Caco-2 (cell line): ENCODE measurements at regions not wholly inside any gene's neighbourhood (a gene's known extent, or its start where the extent isn't known, plus 50 kb on each side); places are given as distances from the start of the nearest gene placed in this dataset.

Experiments
- BruUV-seq: library from RNA; stranded (reverse); fragments of 400-500 nt; replicated peaks from 2 replicates; lab custom pipeline; 2021; lab: Mats Ljungman, UMichigan
- CTCF ChIA-PET: fragments of 300-600 bp; sonication (Branson Sonifier 250); formaldehyde crosslinking; loops from one replicate; lab custom pipeline; 2022; ENCODE audit warnings: antibody characterized with exemption; lab: Charles Lee
- POLR2A ChIA-PET: fragments of 300-600 bp; sonication (Branson Sonifier 250); formaldehyde crosslinking; loops from one replicate; lab custom pipeline; 2022; ENCODE audit warnings: antibody characterized with exemption; lab: Charles Lee
- DNase-seq, 2 experiments: peaks; one replicate each; pipeline versions ENCODE4 v3.0.0 to v3.0.0-alpha.2; 2020 to 2022
- H3K27me3 ChIP-seq: replicated peaks from 2 replicates; pipeline ENCODE4 v1.6.0; 2011; ENCODE audit warnings: low read length; ENCODE audit not compliant: control insufficient read depth, insufficient read depth
- H3K36me3 ChIP-seq: 2 replicates; pipeline ENCODE4 v1.5.1; 2011; ENCODE audit warnings: low read length; ENCODE audit not compliant: control insufficient read depth, insufficient read depth
- H3K4me1 ChIP-seq: fragments of 250-450 bp; sonication (Bioruptor Pico); 2 replicates; pipeline ENCODE4 v1.5.1; 2020; ENCODE audit warnings: mild to moderate bottlenecking
- H3K4me3 ChIP-seq: 2 replicates; pipeline ENCODE4 v1.5.1; 2011; ENCODE audit warnings: low read depth, mild to moderate bottlenecking, control low read depth, low read length
- H3K9me3 ChIP-seq: fragments of 250-450 bp; sonication (Bioruptor Pico); 2 replicates; pipeline ENCODE4 v1.5.1; 2020; ENCODE audit warnings: mild to moderate bottlenecking, moderate library complexity
- H3K27ac Mint-ChIP-seq: one replicate; pipeline ENCODE4 v1.8.0; 2022; ENCODE audit warnings: mixed read lengths; ENCODE audit not compliant: unreplicated experiment
- H3K27me3 Mint-ChIP-seq: one replicate; pipeline ENCODE4 v1.8.0; 2022; ENCODE audit warnings: mixed read lengths; ENCODE audit not compliant: insufficient read depth, unreplicated experiment
- H3K36me3 Mint-ChIP-seq: one replicate; pipeline ENCODE4 v1.8.0; 2022; ENCODE audit warnings: mild to moderate bottlenecking, mixed read lengths; ENCODE audit not compliant: insufficient read depth, unreplicated experiment
- H3K4me1 Mint-ChIP-seq: one replicate; pipeline ENCODE4 v1.8.0; 2022; ENCODE audit warnings: low read depth, mixed read lengths; ENCODE audit not compliant: unreplicated experiment
- H3K4me3 Mint-ChIP-seq: one replicate; pipeline ENCODE4 v1.8.0; 2022; ENCODE audit warnings: mild to moderate bottlenecking, moderate library complexity, mixed read lengths; ENCODE audit not compliant: unreplicated experiment
- H3K9me3 Mint-ChIP-seq: one replicate; pipeline ENCODE4 v1.8.0; 2022; ENCODE audit warnings: mixed read lengths; ENCODE audit not compliant: unreplicated experiment
- intact Hi-C: fragments of 100-400 bp; cut with micrococcal nuclease; formaldehyde crosslinking; loops from one replicate; pipeline ENCODE4 v1.10.0; 2022; ENCODE audit not compliant: unreplicated experiment
- TF ChIP-seq, protein P1 (sequence below), 2 experiments: fragments of 200-600 bp in 1 of 2; IDR thresholded peaks; 1 replicate in 1 of 2; 2 replicates in 1 of 2; pipeline versions ENCODE4 v1.5.1 to v1.8.0; 2011 to 2022; ENCODE audit warnings: antibody characterized with exemption in 1 of 2, control low read depth in 1 of 2, inconsistent platforms in 1 of 2, low read depth in 1 of 2, low read length in 1 of 2, mild to moderate bottlenecking in 1 of 2, moderate library complexity in 1 of 2; ENCODE audit not compliant: insufficient read depth in 1 of 2, severe bottlenecking in 1 of 2, unreplicated experiment in 1 of 2

DNA sequence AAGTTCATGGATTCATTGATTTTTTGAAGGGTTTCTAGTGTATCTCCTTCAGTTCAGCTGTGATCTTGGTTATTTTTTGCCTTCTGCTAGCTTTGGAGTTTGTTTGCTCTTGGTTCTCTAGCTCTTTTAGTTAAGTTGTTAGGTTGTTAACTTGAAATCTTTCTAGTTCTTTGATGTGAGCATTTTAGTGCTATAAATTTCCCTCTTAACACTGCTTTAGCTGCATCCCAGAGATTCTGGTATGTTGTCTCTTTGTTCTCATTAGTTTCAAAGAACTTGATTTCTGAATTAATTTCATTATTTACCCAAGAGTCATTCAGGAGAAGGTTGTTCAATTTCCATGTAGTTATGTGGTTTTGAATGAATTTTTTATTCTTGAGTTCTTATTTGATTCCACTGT is 210.6 kb downstream of the IRS1 start:
- no peak overlapping the region for H3K4me3 Mint-ChIP-seq
- no peaks in the 10 kb centered on the region for H3K36me3 ChIP-seq
- ChIA-PET CTCF (no interaction called here), POLR2A (no interaction called here)
- intact Hi-C loops, result no loop called here
- peaks cover 10% of the 10 kb centered on the region for H3K9me3 Mint-ChIP-seq
- no peak overlapping the region for H3K27ac Mint-ChIP-seq
- no peak overlapping the region for H3K4me3 ChIP-seq
- no peak for DNase-seq
- BruUV-seq, result no TSS peak
- H3K4me1 Mint-ChIP-seq, result no peaks in the 10 kb centered on the region
- no peaks in the 10 kb centered on the region for H3K36me3 Mint-ChIP-seq
- H3K4me1 ChIP-seq, result peaks cover 4% of the 10 kb centered on the region
- no peaks in the 10 kb centered on the region for H3K27me3 Mint-ChIP-seq
- H3K9me3 ChIP-seq, result no peaks in the 10 kb centered on the region
- TF ChIP-seq, protein P1, sequence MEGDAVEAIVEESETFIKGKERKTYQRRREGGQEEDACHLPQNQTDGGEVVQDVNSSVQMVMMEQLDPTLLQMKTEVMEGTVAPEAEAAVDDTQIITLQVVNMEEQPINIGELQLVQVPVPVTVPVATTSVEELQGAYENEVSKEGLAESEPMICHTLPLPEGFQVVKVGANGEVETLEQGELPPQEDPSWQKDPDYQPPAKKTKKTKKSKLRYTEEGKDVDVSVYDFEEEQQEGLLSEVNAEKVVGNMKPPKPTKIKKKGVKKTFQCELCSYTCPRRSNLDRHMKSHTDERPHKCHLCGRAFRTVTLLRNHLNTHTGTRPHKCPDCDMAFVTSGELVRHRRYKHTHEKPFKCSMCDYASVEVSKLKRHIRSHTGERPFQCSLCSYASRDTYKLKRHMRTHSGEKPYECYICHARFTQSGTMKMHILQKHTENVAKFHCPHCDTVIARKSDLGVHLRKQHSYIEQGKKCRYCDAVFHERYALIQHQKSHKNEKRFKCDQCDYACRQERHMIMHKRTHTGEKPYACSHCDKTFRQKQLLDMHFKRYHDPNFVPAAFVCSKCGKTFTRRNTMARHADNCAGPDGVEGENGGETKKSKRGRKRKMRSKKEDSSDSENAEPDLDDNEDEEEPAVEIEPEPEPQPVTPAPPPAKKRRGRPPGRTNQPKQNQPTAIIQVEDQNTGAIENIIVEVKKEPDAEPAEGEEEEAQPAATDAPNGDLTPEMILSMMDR (IDR thresholded peaks at IDR 0.05; ENCODE audit: insufficient read depth in 1 of 2, low read depth in 1 of 2, low read length in 1 of 2, severe bottlenecking in 1 of 2, unreplicated experiment in 1 of 2), result no peak
- no peaks in the 10 kb centered on the region for H3K27me3 ChIP-seq

DNA sequence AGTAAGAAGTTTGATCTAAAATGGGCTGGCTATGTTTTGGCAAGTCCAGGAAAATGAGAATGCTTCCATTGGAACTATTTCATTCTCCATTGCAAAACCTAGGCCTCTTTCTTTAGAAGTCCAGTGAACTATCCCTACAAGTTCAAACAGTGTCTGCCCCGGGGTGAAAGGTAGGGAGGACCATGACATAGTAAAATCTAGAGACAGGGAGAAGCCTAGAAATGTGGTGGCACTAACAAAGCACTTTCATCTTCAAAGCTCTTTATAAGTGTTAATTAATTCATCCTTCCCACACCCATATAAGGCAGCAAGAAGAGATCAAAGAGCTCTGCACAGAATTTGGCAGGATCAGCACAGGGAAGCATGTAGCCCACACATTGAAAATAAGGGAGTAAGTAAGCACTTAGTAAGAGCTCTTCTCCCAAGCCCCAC is 214.5 kb downstream of the IRS1 start:
- Mint-ChIP-seq H3K4me1 (peaks cover 21% of the 10 kb centered on the region), H3K36me3 (no peaks in the 10 kb centered on the region), H3K27me3 (no peaks in the 10 kb centered on the region), H3K9me3 (peaks cover 16% of the 10 kb centered on the region), H3K27ac (no peak overlapping the region), H3K4me3 (no peak overlapping the region)
- POLR2A ChIA-PET, result no interaction called here
- BruUV-seq, result no TSS peak
- CTCF ChIA-PET, result no interaction called here
- H3K4me3 ChIP-seq, result no peak overlapping the region
- DNase-seq, result no peak
- H3K27me3 ChIP-seq, result no peaks in the 10 kb centered on the region
- peaks cover 5% of the 10 kb centered on the region; the same call in 1 of the 2 replicates for H3K9me3 ChIP-seq
- TF ChIP-seq, protein P1 (IDR thresholded peaks at IDR 0.05; ENCODE audit: insufficient read depth in 1 of 2, low read depth in 1 of 2, low read length in 1 of 2, severe bottlenecking in 1 of 2, unreplicated experiment in 1 of 2), result no peak
- intact Hi-C loops, result no loop called here
- no peaks in the 10 kb centered on the region for H3K36me3 ChIP-seq
- H3K4me1 ChIP-seq, result peaks cover 33% of the 10 kb centered on the region

DNA sequence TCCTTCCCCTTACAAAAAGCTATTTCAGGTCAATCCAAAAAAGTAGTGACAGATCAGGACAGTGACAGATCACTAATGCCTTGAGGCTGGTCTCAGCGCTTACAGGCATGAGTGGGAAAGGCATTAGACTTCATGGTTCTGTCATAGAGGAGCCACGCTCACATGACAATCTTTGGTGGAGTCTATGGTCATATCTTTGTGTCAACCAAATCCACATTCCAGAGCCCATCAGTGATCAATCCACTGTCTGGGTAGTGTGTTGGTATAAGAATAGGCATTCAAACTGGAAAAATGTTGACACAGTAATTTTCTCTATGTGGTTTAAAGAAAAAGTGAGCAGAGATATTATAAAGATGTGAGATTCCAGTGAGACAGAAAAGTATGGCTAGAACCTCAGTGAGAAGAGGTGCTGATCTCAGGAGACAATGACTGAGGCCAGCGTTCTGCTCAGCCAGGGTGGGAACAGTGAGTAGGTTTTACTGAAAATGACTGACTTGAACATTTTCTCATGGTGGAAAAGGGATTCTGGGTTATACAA is 215.0 kb downstream of the IRS1 start:
- CTCF ChIA-PET, result no interaction called here

More for the DNA sequence above, 215.0 kb downstream of the IRS1 start:
- peaks cover 5% of the 10 kb centered on the region; the same call in 1 of the 2 replicates for H3K9me3 ChIP-seq
- peaks cover 21% of the 10 kb centered on the region for H3K4me1 Mint-ChIP-seq
- H3K27me3 ChIP-seq, result no peaks in the 10 kb centered on the region
- H3K4me3 ChIP-seq, result no peak overlapping the region
- H3K9me3 Mint-ChIP-seq, result peaks cover 16% of the 10 kb centered on the region
- no TSS peak for BruUV-seq
- no peak overlapping the region for H3K27ac Mint-ChIP-seq
- H3K27me3 Mint-ChIP-seq, result no peaks in the 10 kb centered on the region
- intact Hi-C loops, result no loop called here
- no peaks in the 10 kb centered on the region for H3K36me3 Mint-ChIP-seq
- H3K36me3 ChIP-seq, result no peaks in the 10 kb centered on the region
- DNase-seq, result no peak
- no peak overlapping the region for H3K4me3 Mint-ChIP-seq
- POLR2A ChIA-PET, result no interaction called here
- TF ChIP-seq, protein P1 (IDR thresholded peaks at IDR 0.05; ENCODE audit: insufficient read depth in 1 of 2, low read depth in 1 of 2, low read length in 1 of 2, severe bottlenecking in 1 of 2, unreplicated experiment in 1 of 2), result no peak
- H3K4me1 ChIP-seq, result peaks cover 33% of the 10 kb centered on the region
